NCI-H2171 treated with DMSO at 0.1 percent for 48 hours (cell line): ENCODE measurements at regions not wholly inside any gene's neighbourhood (a gene's known extent, or its start where the extent isn't known, plus 50 kb on each side); places are given as distances from the start of the nearest gene placed in this dataset.
"Not testable (repeated sequence)": the region's sequence is repeated elsewhere in the genome, so short reads cannot be mapped to it uniquely, and the experiment has no call there.

Source experiments
- DNase-seq: peaks from one replicate; lab custom pipeline; 2025; lab: John Stamatoyannopoulos, UW

DNA sequence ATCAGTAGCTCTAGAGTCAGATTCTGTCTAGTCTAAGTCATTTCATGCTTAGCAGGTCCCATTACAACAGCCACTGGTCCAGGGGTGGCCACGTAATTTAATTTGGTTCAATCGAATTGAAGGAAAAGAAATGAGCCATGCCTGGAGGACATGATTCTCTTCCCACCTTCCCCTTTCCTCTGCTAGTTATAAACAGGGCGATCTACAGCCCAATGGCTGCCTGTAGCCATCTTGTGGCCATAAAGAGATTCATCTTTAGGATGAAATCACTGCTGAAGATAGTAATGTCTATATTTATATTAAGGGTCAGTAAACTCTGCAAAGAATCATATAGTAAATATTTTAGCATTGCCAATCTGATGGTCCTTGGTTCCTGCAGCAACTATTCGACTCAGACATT, 107.4 kb downstream of the SPDYE17 start:
- not testable (repeated sequence) for DNase-seq

DNA sequence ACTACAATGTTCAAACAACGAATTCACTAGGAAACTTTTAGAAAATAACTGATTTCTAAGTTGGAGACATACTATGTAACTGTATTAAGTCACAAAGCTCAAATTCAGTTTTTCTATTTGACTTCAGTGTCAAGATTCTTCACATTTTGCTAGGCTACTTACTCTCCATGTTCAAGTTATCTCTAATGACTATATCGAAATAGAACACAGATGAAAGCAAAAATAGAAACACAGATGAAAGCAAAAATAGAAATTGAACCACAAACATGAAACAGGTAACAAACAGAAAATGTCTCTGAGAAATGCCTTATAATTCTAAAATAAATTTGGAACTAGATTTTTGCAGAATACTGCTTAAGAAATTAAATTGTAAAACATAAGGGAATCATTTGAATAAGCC, 113.5 kb downstream of the SPDYE17 start:
- DNase-seq = not testable (repeated sequence)

DNA sequence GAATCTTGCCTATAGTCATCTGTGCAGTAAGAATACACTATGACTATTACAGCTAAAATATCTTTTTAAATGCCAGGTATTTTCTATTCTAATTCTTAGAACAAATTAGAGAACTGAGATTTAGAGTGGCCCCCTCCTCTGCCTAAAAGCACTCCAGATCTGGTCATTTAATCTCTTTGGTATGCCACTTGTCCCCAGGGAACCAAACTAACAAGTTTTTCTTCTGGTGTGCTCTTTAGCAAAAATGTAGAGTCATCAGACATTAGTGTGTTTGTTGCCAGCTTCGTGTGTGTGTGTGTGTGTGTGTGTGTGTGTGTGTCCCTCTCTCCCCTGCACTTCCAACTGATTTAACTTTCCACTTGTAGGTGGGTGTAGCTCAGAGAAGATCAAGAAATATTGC, 117.8 kb downstream of the SPDYE17 start:
- DNase-seq = not testable (repeated sequence)

DNA sequence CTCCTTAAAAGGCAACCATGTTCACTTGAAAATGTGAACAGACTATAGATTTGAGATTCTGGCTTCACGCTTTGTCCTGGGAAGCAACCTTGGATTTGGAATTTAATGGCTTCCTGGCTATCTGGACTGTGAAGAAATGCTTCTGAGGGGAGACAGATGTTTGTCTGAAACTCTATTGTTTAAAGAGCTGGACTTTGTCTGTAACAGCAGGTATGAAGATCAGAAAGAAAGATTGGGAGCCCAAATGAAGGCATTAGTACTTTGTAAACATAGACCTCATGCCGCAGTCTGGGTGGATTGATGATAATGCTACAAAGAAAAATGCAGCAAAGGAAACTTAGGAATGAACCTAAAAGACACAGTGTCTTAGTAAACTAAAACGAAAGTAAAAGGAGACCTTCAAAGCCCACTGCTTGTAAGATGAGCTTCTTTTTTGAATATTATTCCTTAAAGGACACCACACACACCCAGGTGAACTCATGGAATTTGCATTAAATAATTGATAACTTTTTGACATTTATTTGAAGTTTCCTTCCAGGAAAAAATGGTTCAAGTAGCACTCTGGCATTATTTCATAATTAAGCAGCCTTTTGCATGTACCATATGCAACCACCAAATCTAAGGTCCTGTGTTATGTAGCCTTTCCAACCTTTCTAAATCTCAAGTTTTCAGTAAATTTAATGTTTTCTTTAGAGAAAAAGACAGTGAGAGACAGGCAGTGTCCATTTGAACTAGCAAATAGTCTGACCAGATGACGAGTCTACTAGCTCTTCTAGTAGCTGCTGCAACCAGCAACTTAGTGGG, 119.9 kb downstream of the SPDYE17 start:
- DNase-seq = not testable (repeated sequence)

DNA sequence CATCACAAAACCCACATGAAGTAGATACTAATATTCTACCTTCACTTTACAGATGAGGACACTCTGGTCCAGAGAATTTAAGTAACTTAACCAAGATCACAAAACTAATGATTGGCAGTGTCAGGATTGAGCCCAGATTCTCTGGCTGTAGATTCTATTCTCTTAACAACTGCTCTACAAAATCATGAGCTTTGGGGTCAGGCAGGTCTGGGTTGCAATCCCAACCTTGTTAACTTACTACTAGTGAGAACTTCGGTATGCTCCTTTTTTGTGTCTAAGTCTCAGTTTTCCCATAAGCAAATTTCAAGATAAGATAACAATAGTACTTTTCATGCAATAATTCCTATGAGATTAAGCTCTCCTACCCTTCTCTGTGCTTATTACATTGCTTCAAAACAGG, 127.5 kb downstream of the SPDYE17 start:
- DNase-seq = not testable (repeated sequence)

DNA sequence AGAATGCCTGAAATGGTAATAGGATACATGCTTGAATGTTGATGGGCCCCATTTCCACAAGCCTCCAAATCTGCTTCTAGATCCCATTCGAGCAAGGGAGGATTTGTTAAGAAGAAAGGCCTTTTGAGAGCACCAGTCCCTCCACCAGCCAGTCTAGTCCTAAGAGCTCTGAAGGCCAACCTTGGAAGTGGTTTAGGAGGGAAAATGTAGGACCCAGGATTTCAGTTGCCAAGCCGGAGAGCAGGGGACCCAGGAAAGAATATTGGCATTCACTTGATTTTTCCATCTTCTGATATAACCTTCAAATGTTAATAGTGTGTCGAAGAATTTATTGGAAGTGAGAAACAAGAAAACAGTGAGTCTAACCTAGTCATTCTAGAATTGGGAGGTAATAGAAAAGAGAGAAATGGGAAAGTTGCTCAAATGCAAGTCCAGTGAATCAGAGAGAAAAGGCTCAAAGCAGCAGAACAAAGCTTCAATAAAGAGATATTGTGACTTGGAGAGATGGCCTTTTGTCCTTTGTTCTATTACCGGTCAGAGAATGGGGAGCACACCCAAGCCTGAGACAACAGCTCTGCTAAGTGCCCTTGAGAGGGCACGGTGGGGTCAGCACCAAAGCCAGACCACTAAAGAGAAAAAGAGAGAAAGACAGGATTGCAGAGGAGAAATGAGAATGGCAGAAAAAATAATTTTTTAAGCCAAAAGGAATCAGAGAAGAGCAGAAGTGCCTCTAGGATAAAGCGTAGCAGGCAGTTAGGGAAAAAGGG, 130.0 kb downstream of the SPDYE17 start:
- not testable (repeated sequence) for DNase-seq

DNA sequence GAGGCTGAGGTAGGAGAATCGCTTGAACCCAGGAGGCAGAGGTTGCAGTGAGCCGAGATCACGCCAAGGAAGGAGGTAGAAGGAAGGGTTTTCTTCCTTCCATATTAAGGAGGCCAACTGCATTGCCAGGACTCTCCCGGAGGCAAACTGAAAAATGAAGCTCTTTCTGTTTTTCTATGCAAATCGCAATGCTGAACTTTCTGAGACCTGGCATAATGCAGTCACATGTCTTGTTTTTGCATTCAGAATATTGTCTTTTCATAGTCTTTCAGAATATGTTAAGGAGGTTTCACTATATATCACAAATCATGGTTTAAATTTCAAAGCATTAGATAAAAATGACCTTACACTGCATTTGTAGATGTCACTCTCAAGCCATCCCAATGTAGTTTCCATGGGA, 133.4 kb downstream of the SPDYE17 start:
- DNase-seq = not testable (repeated sequence)

- DNase-seq = not testable (repeated sequence)
Measured at GRCh38 chr7:76897007-76897406, 135.2 kb downstream of the SPDYE17 start.

DNA sequence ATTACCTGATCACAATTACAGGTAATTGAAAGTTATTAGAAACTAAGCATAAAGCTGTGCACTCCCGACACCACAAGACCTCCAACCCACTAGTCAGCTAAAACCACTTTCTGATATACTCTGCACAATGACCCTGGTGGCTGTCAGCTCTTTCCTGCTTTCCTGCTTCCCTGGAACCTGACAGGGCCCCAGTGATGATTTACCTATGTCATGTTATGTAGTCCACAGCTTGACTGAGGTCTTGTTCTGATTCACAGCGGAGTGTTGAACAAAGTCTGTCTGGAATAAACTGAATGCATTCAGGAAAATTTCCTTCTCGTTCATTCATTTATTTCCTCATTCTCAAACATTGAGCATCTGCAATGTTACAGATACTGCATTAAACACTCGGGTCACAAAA, 136.5 kb downstream of the SPDYE17 start:
- DNase-seq = not testable (repeated sequence)

DNA sequence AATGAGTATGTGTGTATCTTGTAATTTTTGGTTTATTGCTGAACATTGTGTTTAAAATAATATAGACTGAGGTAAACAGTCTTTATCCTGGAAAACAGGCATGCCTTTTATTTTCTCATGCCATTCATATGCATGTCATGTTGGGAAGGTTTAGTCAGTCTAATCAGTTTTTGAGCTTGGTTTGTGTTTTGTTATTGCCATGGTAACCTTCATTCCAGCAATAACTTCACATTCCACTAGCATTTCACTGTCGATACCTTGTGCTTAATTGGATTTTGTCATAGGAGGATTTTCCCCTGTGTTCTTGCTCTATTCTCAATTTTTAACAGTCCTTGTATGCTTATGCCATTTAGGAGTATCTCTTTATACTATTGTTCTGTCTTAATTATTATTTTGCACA, 140.4 kb downstream of the SPDYE17 start:
- DNase-seq = not testable (repeated sequence)

DNA sequence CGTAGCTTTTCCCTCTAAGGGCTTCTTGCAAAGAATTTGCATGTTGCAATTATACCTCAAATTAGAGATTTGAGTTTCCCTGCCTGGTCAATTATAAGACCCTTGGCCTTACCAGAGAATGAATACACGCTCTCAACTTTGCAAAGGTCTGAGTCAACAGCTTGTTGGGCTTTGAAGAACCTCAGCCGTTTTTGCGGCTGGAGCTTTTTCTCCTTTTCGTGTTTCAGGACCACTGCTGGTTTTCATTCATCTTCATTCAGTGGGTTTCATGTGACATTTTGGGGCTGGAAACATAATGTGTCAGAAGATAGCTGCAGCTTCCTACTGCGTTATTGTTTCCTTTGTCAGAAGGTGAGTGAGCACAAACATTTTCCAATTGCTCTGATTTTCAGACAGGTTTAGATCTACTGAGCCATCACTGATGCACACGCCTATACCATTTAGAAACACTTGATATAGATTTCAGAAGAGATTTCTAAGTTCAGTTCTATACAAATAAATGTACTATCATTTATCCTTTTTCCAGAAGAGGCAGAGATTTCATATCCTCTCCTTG, 152.3 kb downstream of the SPDYE17 start:
- DNase-seq = not testable (repeated sequence)

GRCh38 chr7:76875760-76876159, 156.4 kb downstream of the SPDYE17 start:
- DNase-seq = not testable (repeated sequence)

DNA sequence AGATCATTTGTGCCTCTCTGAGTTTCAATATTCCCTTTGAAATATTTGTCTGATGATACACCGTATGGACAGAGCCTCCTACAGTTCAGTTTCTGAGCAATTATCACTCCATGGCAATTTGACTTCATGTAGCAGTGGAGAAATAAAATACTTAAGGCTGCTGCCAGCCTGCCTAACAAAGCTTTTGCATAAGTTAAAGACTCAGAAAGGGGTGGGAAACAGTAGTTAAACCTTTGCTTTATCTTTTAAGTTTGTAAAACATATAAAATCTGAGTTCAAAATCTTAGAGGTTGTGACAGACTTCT, 161.7 kb downstream of the SPDYE17 start:
- not testable (repeated sequence) for DNase-seq

- DNase-seq = not testable (repeated sequence)
Measured at GRCh38 chr7:76867364-76867889, 164.7 kb downstream of the SPDYE17 start.

DNA sequence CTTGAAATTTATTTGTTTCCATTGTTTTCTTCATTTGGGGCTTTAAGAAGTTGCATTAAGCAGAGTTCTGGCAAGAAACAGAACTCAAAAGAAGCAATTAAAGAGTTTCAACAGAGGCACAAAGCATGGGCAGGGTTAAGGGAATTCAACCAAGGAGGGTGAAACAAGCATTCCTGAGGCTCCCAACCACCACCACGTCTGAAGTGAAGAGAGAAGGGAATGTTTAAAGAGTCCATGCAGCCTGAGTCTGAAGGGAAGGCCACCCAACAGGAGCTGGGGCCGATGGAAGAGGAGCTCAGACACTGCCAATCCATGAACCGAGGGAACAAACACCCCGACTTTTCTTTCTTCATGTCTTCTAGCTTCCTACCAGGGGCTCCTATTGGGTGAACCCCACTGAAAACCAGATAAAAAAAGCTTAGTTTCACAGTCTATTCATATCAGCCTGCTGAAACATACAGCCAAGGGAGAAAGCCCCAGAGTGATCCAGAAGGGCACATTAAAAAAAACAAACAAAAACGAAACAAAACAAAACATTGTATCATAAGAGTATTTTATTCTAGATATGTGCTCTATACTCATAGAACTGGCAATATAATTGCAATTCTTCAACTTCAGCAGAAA, 168.9 kb downstream of the SPDYE17 start:
- not testable (repeated sequence) for DNase-seq

- DNase-seq = not testable (repeated sequence)
Measured at GRCh38 chr7:76862241-76862640, 169.9 kb downstream of the SPDYE17 start.

GRCh38 chr7:76859933-76860332, 172.2 kb downstream of the SPDYE17 start:
- DNase-seq = not testable (repeated sequence)

DNA sequence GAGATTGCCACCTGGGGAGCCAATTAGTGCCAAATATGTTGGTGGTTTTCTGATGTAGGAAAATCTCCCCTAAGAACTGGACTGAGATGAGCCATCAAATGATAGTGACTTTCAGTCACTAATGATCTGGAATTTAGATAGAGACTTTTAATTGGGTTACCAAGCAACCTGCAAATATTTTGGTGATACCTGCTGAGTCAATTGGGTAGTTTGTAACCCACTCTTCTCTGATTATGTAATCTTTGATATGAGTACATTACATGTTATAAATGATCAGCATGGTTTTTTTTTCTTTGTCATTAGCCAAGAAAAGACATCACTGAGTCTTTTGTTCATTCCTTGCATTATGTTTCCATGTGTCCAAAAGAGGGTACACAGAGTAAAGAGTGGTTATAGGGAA, 177.5 kb downstream of the SPDYE17 start:
- DNase-seq = not testable (repeated sequence)

DNA sequence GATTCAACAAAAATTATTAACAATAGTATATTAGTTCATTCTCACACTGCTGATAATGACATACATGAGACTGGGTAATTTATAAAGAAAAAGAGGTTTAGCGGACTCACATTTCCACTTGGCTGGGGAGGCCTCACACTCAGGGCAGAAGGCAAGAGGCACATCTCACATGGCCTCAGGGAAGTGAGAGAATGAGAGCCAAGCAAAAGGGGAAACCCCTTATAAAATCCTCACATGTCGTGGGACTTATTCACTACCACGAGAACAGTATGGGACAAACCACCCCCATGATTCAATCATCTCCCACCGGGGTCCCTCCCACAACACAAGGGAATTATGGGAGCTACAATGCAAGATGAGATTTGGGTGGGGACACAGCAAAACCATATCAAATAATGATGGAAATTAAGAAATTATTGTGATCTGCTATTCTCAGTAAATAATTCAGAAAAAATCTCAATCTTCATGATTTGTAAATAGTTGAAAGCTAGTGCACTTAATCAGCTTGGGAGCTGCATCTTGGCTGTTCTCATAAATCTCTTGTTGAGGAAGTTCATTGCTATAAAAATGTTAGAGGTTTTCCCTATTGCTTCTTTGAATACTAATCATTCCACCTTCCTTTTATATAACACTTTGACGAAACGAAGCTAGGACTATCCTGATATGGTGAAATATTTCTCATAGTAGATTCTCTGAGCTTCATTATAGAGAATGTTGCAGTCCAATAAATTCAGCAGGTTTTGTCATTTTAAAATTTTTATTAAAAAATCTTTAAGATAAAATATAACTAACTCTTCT, 179.2 kb downstream of the SPDYE17 start:
- not testable (repeated sequence) for DNase-seq

GRCh38 chr7:76852362-76852761, 179.8 kb downstream of the SPDYE17 start:
- DNase-seq = not testable (repeated sequence)

DNA sequence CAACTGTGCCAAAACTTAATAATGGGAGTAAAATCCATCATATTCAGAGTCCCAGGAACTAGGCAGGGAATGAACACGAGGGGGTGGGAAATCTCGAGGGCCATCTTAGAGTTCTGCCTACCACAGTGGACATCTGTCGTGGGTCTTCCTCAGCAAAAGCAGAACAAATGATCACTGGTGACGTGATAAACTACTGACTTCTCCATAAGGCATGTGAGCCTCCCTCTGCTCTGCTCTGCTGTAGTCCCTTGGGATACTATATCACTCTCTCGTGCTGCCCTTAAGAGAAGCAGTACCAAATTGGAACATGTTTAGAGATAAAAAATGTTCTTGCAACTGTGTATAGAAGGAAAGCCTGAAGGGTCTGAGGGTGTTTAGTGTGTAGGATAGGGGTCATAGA, 180.5 kb downstream of the SPDYE17 start:
- not testable (repeated sequence) for DNase-seq
